MCF 10A (cell line): ENCODE measurements at regions not wholly inside any gene's neighbourhood (a gene's known extent, or its start where the extent isn't known, plus 50 kb on each side); places are given as distances from the start of the nearest gene placed in this dataset.

Experiments
- BruUV-seq: library from RNA; stranded (reverse); fragments of 400-500 nt; replicated peaks from 2 replicates; lab custom pipeline; 2021; lab: Mats Ljungman, UMichigan
- CTCF ChIA-PET: fragments of 300-600 bp; sonication (Branson Sonifier 250); formaldehyde crosslinking; extraction: SDS; loops from one replicate; lab custom pipeline; 2021; ENCODE audit warnings: antibody characterized with exemption, inconsistent platforms; lab: Yijun Ruan, JAX
- POLR2A ChIA-PET: fragments of 300-600, 350-650 bp; sonication (Branson Sonifier 250); formaldehyde crosslinking; extraction: SDS; loops from one replicate; lab custom pipeline; 2020; ENCODE audit warnings: antibody characterized with exemption, inconsistent platforms; lab: Yijun Ruan, JAX
- DNase-seq: peaks from one replicate; pipeline ENCODE4 v3.0.0-alpha.2; 2018; ENCODE audit not compliant: unreplicated experiment
- H3K27ac Mint-ChIP-seq: one replicate; pipeline ENCODE4 v1.8.0; 2022; ENCODE audit warnings: mild to moderate bottlenecking, low read depth, mixed read lengths; ENCODE audit not compliant: unreplicated experiment
- H3K27me3 Mint-ChIP-seq: one replicate; pipeline ENCODE4 v1.8.0; 2022; ENCODE audit warnings: mixed read lengths; ENCODE audit not compliant: insufficient read depth, unreplicated experiment
- H3K36me3 Mint-ChIP-seq: one replicate; pipeline ENCODE4 v1.8.0; 2022; ENCODE audit warnings: mild to moderate bottlenecking, moderate library complexity, mixed read lengths; ENCODE audit not compliant: insufficient read depth, unreplicated experiment
- H3K4me1 Mint-ChIP-seq: one replicate; pipeline ENCODE4 v1.8.0; 2022; ENCODE audit warnings: mixed read lengths; ENCODE audit not compliant: insufficient read depth, unreplicated experiment
- H3K4me3 Mint-ChIP-seq: one replicate; pipeline ENCODE4 v1.8.0; 2022; ENCODE audit warnings: mild to moderate bottlenecking, moderate library complexity, mixed read lengths; ENCODE audit not compliant: unreplicated experiment
- H3K9me3 Mint-ChIP-seq: one replicate; pipeline ENCODE4 v1.8.0; 2022; ENCODE audit warnings: mixed read lengths; ENCODE audit not compliant: unreplicated experiment
- CTCF ChIP-seq: fragments of 200-600 bp; IDR thresholded peaks from one replicate; pipeline ENCODE4 v1.8.0; 2022; ENCODE audit warnings: antibody characterized with exemption, mild to moderate bottlenecking; ENCODE audit not compliant: unreplicated experiment
- intact Hi-C: fragments of 100-400 bp; cut with micrococcal nuclease; formaldehyde crosslinking; loops from 2 replicates; pipeline ENCODE4 v1.14.1; 2022

GRCh38 chr17:65446838-65447526 is 114.5 kb downstream of the AXIN2 start:
- no peaks in the 10 kb centered on the region for H3K4me1 Mint-ChIP-seq
- peak overlapping the region; percentile 2 for H3K27ac Mint-ChIP-seq
- POLR2A ChIA-PET: no interaction called here
- no TSS peak for BruUV-seq
- intact Hi-C loops: no loop called here
- DNase-seq: no peak
- peaks cover 6% of the 10 kb centered on the region for H3K9me3 Mint-ChIP-seq
- H3K36me3 Mint-ChIP-seq: no peaks in the 10 kb centered on the region
- no peak overlapping the region for H3K4me3 Mint-ChIP-seq
- CTCF ChIA-PET: interaction anchor here (1.3 kb wide), 1 partner anchor 9 kb away, joined by 4 read pairs; no protein-coding TSS in a partner anchor
- H3K27me3 Mint-ChIP-seq: peaks cover 22% of the 10 kb centered on the region
- no peak for TF ChIP-seq CTCF

- Mint-ChIP-seq H3K36me3 (no peaks in the 10 kb centered on the region), H3K27ac (peak overlapping the region; percentile 2), H3K4me1 (no peaks in the 10 kb centered on the region), H3K27me3 (peaks cover 22% of the 10 kb centered on the region), H3K9me3 (peaks cover 6% of the 10 kb centered on the region), H3K4me3 (no peak overlapping the region)
- POLR2A ChIA-PET: interaction anchor here (1.2 kb wide), 1 partner anchor 121 kb away, joined by 4 read pairs; no protein-coding TSS in a partner anchor
- CTCF ChIA-PET: no interaction called here
- no peak for TF ChIP-seq CTCF
- BruUV-seq: no TSS peak
- intact Hi-C loops: no loop called here
- DNase-seq: no peak
These were observed 115.4 kb downstream of the AXIN2 start for GRCh38 chr17:65446043-65446442.

GRCh38 chr17:65444049-65444448 is 117.4 kb downstream of the AXIN2 start:
- BruUV-seq: no TSS peak
- no peaks in the 10 kb centered on the region for H3K4me1 Mint-ChIP-seq
- no peak overlapping the region for H3K27ac Mint-ChIP-seq
- POLR2A ChIA-PET: interaction anchor here (1.0 kb wide), 1 partner anchor 607 kb away, joined by 3 read pairs; no protein-coding TSS in a partner anchor
- no peak for DNase-seq
- intact Hi-C loops: no loop called here
- no peaks in the 10 kb centered on the region for H3K36me3 Mint-ChIP-seq
- CTCF ChIA-PET: no interaction called here
- TF ChIP-seq CTCF: no peak
- no peak overlapping the region for H3K4me3 Mint-ChIP-seq
- peaks cover 6% of the 10 kb centered on the region for H3K9me3 Mint-ChIP-seq
- H3K27me3 Mint-ChIP-seq: peaks cover 22% of the 10 kb centered on the region

GRCh38 chr17:65442691-65443090 is 118.8 kb downstream of the AXIN2 start:
- POLR2A ChIA-PET: interaction anchor here (1.2 kb wide), 1 partner anchor 23 kb away, joined by 3 read pairs; no protein-coding TSS in a partner anchor
- Mint-ChIP-seq H3K27ac (no peak overlapping the region), H3K4me1 (no peaks in the 10 kb centered on the region), H3K9me3 (peaks cover 6% of the 10 kb centered on the region), H3K27me3 (peaks cover 22% of the 10 kb centered on the region), H3K4me3 (no peak overlapping the region), H3K36me3 (no peaks in the 10 kb centered on the region)
- CTCF ChIA-PET: interaction anchor here (0.6 kb wide), 1 partner anchor 210 kb away, joined by 3 read pairs; no protein-coding TSS in a partner anchor
- no peak for TF ChIP-seq CTCF
- no peak for DNase-seq
- intact Hi-C loops: no loop called here
- BruUV-seq: no TSS peak
